Adrenal gland (tissue), 9 donors: ENCODE measurements at regions not wholly inside any gene's neighbourhood (a gene's known extent, or its start where the extent isn't known, plus 50 kb on each side); places are given as distances from the start of the nearest gene placed in this dataset.

ENCODE experiments used
- DNase-seq, 7 donors: peaks; one replicate each; pipeline ENCODE4 v3.0.0-alpha.2; 2019 to 2020
- H3K27ac ChIP-seq, 5 donors: fragments of 200-600 bp; sonication (generic) in 4 of 5; 1 replicate in 3 of 5; 2 replicates in 2 of 5; pipeline versions ENCODE4 v1.5.1 to v1.8.0; 2016 to 2020; ENCODE audit warnings: mild to moderate bottlenecking in 1 of 5
- H3K27me3 ChIP-seq: fragments of 200-600 bp; 2 replicates; pipeline ENCODE4 v1.8.0; 2021
- H3K36me3 ChIP-seq, 2 donors: fragments of 200-600 bp; replicated peaks in 1 of 2; 1 replicate in 1 of 2; 2 replicates in 1 of 2; pipeline versions ENCODE4 v1.5.1 to v1.8.0; 2018 to 2022
- H3K4me1 ChIP-seq, 2 donors: fragments of 200-600 bp; replicated peaks in 1 of 2; 1 replicate in 1 of 2; 2 replicates in 1 of 2; pipeline versions ENCODE4 v1.5.1 to v1.8.0; 2018 to 2021
- H3K4me3 ChIP-seq, 4 donors: fragments of 200-600 bp; sonication (generic) in 3 of 4; one replicate each; pipeline ENCODE4 v1.5.1; 2016 to 2018
- H3K9me3 ChIP-seq, 3 donors: fragments of 200-600 bp; sonication (generic) in 1 of 3; replicated peaks in 1 of 3; 1 replicate in 2 of 3; 2 replicates in 1 of 3; pipeline versions ENCODE4 v1.5.1 to v1.8.0; 2016 to 2021
- POLR2A ChIP-seq, 2 donors: fragments of 450-650 bp; IDR thresholded peaks; one replicate each; pipeline ENCODE4 v1.6.1; 2017; ENCODE audit warnings: antibody characterized with exemption in 2 of 2, mild to moderate bottlenecking in 2 of 2, moderate library complexity in 1 of 2
- WGBS, 4 donors: extraction: QIAGEN DNeasy Blood & Tissue Kit in 2 of 4; methylation state at CpG; one replicate each; pipeline versions ENCODE4 v1.1.5 to v1.1.7; 2013 to 2017; 5-methylcytosine and 5-hydroxymethylcytosine counted together
- intact Hi-C, 2 donors: fragments of 100-400 bp; cut with DNase I; formaldehyde crosslinking; loops; one replicate each; pipeline versions ENCODE4 v1.14.1 to v1.15.0; 2022 to 2023
- TF ChIP-seq, protein P1 (sequence below), 6 experiments: fragments of 450-650 bp in 4 of 6; fragments of 200-600 bp in 2 of 6; sonication (generic) in 1 of 6; IDR thresholded peaks; 1 replicate in 5 of 6; 2 replicates in 1 of 6; pipeline versions ENCODE4 v1.5.1 to v1.8.0; 2016 to 2021; ENCODE audit warnings: antibody characterized with exemption in 6 of 6, mild to moderate bottlenecking in 2 of 6, moderate library complexity in 1 of 6
- donor health status: healthy with polysubstance abuse.
- donor health status: Bipolar disorder and iron deficiency.
- donor health status: DM: yes; HTN: yes; CAD: no.
- donor health status: DM: no; HTN: no; CAD: no.
- donor health status: DM: no; HTN: no; CAD: no.

DNA sequence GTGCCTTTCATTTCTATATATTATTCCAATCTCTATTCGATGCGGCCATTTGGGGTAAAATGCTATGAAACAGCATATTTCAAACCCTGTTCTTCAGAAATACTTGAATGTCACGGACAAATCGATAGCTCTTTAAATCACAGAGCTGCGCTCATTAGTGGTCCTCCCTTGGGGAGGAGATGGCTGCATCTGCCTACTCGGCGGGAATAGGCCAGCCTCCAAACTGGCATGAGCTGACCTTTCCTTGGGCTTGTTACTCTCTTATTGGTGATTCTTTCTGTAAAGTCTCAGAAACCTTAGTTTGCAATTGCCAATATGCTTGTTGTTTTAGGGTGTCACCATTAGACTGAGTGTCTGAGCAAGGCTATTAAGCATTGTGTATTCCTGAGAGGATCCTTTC, 120.9 kb downstream of the BDH1 start:
- no peak for DNase-seq
- Histone ChIP-seq H3K27me3 (no peaks in the 10 kb centered on the region), H3K27ac (no peak overlapping the region), H3K9me3 (no peaks in the 10 kb centered on the region), H3K36me3 (no peaks in the 10 kb centered on the region), H3K4me1 (peaks cover 0 to 5% of the 10 kb centered on the region in 2 donors), H3K4me3 (no peak overlapping the region)
- 76 to 89% (median 79%) methylated on average over 7 of the region's 7 CpGs for WGBS, 4 donors
- intact Hi-C loops: no loop called here
- TF ChIP-seq, protein P1, sequence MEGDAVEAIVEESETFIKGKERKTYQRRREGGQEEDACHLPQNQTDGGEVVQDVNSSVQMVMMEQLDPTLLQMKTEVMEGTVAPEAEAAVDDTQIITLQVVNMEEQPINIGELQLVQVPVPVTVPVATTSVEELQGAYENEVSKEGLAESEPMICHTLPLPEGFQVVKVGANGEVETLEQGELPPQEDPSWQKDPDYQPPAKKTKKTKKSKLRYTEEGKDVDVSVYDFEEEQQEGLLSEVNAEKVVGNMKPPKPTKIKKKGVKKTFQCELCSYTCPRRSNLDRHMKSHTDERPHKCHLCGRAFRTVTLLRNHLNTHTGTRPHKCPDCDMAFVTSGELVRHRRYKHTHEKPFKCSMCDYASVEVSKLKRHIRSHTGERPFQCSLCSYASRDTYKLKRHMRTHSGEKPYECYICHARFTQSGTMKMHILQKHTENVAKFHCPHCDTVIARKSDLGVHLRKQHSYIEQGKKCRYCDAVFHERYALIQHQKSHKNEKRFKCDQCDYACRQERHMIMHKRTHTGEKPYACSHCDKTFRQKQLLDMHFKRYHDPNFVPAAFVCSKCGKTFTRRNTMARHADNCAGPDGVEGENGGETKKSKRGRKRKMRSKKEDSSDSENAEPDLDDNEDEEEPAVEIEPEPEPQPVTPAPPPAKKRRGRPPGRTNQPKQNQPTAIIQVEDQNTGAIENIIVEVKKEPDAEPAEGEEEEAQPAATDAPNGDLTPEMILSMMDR (IDR thresholded peaks at IDR 0.05): no peak
- TF ChIP-seq POLR2A (IDR thresholded peaks at IDR 0.05): no peak

DNA sequence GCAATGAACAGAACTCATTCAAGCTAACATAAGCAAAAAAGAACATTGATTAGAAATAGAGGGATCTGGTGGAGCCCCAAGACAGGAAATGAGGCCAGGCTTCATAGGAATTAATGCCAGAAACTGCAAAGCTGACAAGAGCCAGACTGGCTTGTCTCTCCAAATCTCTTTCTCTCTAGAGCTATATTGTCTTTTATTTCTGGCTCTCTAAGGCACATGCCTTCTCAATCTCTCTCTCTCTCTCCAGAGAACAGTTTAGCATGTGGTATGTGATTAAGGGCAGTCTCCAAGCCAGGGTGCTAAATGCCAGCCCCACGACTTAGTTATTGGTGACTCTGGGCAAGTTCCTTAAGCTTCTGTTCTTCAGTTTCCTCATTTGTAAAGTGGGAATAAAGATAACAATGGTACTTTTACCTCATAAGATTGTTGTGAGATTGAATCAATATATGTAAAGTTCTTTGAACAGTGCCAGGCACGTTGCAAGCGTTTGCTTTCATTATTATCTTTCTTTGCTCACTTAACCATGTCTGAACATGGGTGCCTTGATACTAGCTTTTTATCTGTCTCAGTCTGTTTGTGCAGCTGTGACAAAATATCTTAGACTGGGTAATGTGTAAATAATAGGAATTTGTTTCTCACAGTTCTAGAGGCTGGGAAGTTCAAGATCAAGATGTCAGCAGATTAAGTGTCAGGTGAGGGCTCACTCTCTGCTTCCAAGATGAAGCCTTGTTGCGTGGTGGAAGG, 123.2 kb downstream of the BDH1 start:
- intact Hi-C loops: no loop called here
- WGBS, 4 donors: 53 to 66% (median 62%) methylated on average over 4 of the region's 4 CpGs

DNA sequence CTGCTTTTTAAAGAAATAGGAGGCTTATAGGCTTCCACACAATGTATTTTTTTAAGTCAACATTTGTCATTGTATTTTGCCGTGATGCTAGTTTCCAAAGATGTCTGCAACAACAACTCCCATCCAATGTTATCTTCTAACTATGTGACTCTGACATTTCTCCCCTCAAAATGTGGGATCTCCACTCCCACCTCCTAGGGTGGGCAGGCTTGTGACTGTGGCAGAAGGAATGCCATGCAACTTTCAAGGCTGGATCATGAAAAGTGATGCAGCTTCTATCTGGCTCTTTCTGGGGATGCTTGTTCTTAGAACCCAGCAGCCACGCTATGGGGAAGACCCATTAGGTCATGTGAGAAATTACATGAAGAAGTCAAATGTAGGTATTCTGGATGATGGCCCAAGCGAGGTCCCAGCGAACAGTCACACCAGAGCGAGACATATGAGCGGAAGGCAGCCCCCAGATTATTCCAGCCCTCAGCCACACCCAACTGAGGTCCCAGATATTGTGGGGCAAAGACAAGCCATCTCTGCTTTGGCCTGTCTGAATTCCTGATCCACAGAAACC, 124.3 kb downstream of the BDH1 start:
- Histone ChIP-seq H3K36me3 (no peaks in the 10 kb centered on the region), H3K4me1 (peaks cover 0 to 5% of the 10 kb centered on the region in 2 donors), H3K27me3 (no peaks in the 10 kb centered on the region), H3K27ac (no peak overlapping the region), H3K4me3 (no peak overlapping the region), H3K9me3 (no peaks in the 10 kb centered on the region)
- DNase-seq: no peak
- WGBS, 4 donors: 80 to 96% (median 87%) methylated on average over 6 of the region's 6 CpGs
- TF ChIP-seq POLR2A (IDR thresholded peaks at IDR 0.05): no peak
- TF ChIP-seq, protein P1 (IDR thresholded peaks at IDR 0.05): no peak
- intact Hi-C loops: no loop called here

More for the DNA sequence above, 123.2 kb downstream of the BDH1 start:
- H3K4me1 ChIP-seq: peaks cover 0 to 5% of the 10 kb centered on the region in 2 donors
- no peak overlapping the region for H3K4me3 ChIP-seq
- no peak for DNase-seq
- no peaks in the 10 kb centered on the region for H3K36me3 ChIP-seq
- no peak for TF ChIP-seq POLR2A (IDR thresholded peaks at IDR 0.05)
- TF ChIP-seq, protein P1 (IDR thresholded peaks at IDR 0.05): no peak
- peak overlapping the region in 1 of 5 donors; percentile 7 for H3K27ac ChIP-seq
- H3K27me3 ChIP-seq: no peaks in the 10 kb centered on the region
- H3K9me3 ChIP-seq: no peaks in the 10 kb centered on the region

DNA sequence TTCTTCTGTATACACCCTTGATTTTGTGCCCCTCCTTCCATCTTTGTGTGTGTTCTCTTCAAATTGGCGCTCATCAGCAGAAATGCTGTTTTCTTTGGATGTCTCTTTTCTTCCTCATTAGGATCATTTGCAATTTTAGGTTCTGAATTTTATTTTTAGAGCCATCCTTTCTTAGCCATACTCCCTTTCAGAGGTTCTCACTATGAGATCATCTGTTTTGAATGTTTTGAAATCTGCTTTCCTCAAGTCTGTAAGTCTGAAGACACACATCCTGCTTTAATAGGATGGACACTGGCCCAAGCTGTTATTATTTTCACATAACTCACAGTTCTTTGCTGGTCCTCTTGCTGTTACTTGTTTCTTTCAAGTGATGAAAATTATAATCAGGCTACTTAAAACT, 124.8 kb downstream of the BDH1 start:
- 71 to 88% (median 80%) methylated on average over 1 of the region's 1 CpG for WGBS, 4 donors
- Histone ChIP-seq H3K27ac (no peak overlapping the region), H3K9me3 (no peaks in the 10 kb centered on the region), H3K4me3 (no peak overlapping the region), H3K4me1 (peaks cover 0 to 5% of the 10 kb centered on the region in 2 donors), H3K27me3 (no peaks in the 10 kb centered on the region), H3K36me3 (no peaks in the 10 kb centered on the region)
- intact Hi-C loops: no loop called here
- DNase-seq: no peak
- no peak for TF ChIP-seq POLR2A (IDR thresholded peaks at IDR 0.05)
- TF ChIP-seq, protein P1 (IDR thresholded peaks at IDR 0.05): no peak
